NCI-H460 (cell line): ENCODE measurements at regions not wholly inside any gene's neighbourhood (a gene's known extent, or its start where the extent isn't known, plus 50 kb on each side); places are given as distances from the start of the nearest gene placed in this dataset.
"Not testable (repeated sequence)": the region's sequence is repeated elsewhere in the genome, so short reads cannot be mapped to it uniquely, and the experiment has no call there.

ENCODE experiments used
- DNase-seq: peaks from one replicate; pipeline ENCODE4 v3.0.0-alpha.2; 2016; ENCODE audit warnings: low read depth; ENCODE audit errors: extremely low read depth

DNA sequence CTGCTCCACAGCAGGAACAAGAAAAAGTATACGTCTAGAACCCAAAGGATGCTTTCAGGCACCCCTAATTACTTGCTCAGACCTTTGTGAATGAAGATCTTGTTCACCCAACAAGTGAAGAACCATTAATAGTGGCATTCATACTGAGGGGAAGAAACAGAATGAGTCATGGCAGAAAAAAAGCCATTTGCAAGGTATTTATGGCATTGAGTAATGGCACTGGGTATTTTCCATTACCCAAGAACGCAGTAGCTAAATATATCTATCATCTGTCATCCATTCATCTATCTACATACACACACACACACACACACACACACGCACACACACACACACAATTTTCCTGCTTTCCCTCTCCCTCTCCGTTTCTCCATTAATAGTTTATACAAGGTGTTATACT, 56.4 kb upstream of the XIRP2 start:
- no peak for DNase-seq

DNA sequence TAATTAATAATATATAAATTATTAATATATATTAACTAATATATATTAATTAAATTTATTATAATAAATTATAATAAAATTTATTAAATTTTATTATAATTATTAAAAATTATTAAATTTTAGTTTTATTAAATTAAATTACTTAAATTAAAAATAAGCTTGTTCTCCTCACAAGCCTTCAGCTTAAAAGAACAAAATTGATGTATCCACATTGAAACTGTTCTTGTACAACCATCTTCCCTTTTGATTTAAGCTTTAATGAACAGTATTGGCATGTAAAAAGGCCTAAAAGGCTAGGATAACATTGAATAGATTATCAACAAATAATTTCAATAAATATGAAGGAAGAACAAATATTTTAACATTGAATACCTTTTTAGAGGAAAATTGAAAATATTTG, 62.4 kb upstream of the XIRP2 start:
- no peak for DNase-seq

DNA sequence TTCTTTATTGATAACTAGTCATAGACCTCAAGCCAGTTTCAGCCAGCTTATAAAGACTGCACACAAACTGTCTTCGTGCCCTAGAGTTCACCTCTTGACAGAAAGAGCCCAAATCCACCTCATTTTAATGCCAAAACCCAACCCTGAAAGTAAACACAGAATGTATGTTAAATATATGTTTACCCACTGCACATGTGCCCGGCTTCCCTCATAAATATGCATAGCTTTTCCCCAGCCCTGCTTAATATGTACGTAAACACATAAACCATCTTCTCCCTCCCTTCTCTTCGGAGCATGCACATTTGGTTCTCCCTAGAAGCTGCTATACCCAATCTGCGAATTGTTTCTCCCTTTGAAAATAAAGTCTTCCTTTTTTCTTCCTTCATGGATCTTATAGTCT, 73.9 kb upstream of the XIRP2 start:
- DNase-seq = no peak

DNA sequence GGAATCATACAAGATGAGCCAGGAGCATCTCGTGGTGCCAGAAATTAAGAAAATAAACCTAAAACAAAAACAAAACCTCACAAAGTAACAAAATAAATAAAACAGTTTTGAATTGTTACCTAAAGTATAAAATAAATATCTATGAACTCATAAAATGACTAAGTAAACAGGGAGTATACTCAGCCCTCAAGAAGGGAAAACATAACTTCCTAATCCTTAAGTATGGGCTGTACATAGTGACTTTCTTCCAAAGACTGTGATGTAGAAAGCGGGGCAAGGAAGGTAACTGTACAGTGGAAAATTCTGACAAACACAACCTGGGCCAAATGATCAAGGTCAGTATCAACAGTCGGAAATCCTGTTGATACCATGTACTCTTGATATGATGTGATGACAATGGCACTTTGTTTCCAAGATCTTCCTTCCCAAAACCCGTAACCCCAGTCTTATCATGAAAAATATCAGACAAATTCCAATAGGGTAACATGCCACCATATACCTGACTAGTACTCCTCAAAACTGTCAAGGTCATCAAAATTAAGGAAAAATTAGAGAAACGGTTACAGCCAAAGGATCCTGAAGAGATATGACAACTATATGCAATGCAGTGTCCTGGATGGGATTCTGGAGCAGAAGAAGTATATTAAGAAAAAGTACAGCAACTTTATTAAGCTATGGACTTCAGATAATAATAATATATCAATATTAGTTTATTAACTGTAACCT, 76.0 kb upstream of the XIRP2 start:
- DNase-seq = no peak

DNA sequence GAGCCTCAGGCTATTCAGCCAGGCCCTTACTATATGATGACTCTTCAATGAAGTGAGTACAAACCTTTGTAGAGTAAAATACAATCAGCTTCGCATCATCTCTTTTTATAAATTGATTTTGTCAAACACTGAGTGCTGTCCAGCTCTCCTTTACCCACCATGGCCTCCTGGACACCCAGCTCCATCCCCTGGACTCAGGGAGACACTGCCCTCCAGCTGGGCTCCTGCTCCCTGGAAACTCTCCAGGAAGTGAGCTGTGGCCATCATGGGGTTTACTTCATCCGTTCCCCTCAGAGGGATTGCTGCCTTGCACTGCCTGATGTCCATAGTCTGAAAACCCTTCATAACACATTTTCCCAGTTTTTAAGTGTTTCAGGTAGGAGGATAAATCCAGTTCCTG, 82.5 kb upstream of the XIRP2 start:
- DNase-seq = no peak

DNA sequence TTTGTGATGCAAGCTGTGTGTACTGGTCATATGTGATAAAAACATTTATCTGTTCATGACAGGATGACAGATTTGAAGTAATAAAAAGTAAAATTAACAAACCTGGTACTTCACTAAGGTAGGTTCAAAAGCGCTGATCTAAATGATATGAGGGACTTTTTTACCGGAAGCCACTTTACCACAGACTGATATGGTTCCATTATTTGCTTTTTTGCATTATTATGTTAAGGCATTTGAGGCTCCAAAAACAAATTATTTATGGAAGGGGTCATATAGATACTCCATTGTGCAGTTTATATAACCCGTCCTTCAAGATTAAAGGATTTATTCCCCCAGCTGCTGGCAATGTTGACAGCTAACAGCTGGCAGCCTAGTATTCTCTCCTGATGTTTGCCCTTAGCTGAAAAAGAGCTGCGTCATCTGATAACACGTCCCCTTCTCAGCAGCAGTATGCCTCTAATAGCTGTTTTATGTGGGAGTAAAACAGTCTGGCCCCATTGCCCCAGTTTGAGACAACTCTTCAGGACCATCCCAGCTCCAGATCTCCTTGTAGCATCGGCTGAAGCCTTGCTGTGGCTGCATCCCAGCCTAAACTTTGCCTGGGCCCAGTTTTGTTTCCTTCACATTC, 84.8 kb upstream of the XIRP2 start:
- no peak for DNase-seq

DNA sequence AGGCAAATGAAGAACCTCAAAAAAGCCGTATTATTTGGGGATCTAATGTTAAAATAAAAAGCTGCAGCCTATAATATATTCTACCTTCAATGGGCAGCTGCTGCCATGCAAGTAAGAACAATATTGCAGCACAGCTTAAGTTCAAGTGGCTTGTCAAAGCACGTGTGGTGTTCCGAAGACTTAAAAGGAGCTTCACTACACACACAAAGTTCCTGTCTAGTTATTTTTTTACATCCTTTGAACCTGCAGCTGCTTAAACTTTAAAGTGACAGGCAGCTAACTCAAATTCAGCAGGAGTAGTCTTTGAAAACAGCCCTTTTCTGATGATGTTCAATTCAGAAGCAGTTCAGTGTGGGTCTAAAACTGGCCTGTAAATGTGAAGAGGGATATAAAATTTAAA, 85.8 kb upstream of the XIRP2 start:
- no peak for DNase-seq

DNA sequence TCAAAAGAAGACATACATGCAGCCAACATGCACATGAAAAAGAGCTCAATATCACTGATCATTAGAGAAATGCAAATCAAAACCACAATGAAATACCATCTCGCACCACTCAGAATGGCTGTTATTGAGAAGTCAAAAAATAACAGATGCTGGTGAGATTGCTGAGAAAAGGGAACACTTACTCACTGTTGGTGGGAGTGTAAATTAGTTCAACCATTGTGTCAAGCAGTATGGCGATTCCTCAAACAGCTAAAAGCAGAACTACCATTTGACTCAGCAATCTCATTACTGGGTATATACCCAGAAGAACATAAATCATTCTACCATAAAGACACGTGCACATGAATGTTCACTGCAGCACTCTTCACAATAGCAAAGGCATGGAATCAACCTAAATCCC, 95.5 kb upstream of the XIRP2 start:
- no peak for DNase-seq

DNA sequence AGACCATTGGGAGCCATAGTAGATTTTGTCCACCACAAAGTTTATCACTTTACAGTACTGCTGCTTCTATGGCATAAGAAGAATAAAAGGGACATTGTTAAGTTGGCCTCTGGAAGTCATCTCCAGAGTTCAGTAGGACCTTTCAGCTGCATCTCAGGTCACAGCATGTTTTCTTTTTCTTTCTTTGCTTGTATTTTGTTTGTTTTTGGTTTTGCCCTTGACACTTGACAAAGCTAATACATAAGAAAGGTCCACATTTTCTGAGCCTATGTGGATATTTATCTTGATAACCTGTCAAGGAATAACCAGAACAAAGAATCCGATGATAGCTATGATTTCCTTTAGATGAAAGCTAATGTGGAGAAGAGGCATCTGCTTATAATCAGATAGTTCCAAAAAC, 101.6 kb upstream of the XIRP2 start:
- DNase-seq = no peak

DNA sequence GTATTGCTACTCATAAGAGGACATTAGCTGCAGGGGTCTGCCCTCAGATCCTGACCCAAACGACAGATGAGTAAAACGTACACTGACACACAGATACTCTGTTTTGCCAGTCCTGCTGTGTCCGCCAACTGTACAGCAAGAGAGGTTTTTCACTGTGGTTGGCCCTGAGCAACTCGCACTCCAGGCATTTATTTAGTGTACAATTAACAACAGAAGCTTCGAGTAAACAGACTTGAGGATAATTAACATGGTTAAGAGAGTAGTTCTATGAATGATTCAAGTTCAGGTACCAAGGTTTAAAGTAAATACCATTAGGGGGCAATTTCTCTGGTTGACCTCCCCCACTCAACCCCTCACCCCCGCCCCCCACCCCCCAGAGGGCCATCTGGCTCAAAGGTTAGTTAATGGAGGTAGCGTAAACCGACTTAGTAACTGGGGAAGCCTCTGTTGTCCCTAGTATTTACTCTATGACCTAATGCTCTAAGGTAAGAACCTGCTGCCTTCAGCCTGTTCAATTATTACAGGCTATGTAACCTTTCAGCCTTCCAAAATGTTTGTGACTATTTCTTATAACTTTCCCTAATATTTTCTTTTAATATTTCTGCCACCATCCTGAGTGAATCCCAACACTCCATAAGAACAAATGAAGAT, 103.9 kb upstream of the XIRP2 start:
- DNase-seq = no peak

DNA sequence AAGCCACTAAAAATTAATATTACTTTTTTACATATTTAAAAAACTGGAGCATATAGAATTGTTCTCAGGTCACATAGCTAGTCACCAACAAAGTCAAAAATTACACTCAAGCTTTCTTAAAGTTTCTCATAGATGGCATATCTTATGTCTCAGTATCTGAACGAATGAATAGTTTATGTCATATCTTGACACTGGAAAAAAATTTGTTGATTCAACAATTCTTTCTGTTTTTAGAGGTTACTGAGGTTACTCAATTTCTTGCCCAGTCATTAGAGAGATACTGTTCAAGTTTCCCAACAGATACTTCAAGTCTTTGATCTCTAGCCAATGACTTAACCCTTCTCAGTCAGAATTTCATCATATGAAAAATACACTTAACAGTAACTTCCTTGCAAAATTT, 113.1 kb upstream of the XIRP2 start:
- DNase-seq = no peak

DNA sequence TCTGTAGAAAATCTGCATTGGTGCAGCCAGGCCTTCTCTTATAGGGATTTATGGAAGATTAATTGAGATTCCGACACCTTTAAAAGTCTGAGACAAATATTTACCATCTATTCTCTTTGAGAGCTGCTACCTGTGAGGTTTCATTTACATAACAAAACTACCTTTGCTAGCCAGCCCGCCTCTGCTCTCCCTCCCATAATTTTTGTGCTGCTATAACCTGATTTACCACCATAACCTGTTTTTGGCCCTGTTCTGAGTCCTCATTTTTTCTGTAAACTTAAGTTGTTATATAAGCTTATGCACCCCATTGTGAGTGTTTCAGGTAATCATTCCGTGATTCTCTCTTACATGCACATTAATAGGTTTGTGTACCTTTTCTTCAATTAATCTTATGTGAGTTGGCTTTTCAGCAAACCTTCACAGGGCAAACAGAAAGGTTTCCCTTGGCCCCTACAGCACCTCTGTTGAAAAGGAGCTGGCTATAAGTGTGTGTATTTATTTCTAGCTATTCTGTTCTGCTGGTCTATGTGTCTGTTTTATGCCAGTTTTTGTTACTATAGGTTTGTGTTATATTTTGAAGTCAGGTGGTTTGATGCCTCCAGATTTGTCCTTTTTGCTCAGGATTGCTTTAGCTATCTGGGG, 114.9 kb upstream of the XIRP2 start:
- no peak for DNase-seq

DNA sequence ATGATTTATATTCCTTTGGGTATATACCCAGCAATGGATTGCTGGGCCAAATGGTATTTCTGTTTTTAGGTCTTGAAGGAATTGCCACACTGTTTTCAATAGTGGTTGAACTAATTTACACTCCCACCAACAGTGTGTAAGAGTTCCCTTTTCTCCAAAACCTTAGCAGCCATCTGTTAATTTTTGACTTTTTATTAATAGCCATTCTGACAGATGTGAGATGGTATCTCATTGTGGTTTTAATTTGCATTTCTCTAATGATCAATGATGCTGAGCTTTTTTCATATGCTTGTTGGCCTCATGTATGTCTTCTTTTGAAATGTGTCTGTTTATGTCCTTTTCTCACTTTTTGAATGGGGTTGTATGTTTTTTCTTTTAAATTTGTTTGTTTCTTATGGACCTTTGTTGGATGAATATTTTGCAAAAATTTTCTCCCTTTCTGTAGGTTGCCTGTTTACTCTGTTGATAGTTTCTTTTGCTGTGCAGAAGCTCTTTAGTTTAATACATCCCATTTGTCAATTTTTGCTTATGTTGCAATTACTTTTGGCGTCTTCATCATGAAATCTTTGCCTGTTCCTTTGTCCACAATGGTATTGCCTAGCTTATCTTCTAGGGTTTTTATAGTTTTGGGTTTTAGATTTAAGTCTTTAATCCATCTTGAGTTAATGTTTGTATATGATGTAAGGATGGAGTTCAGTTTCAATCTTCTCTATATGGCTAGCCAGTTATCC, 119.7 kb upstream of the XIRP2 start:
- no peak for DNase-seq

DNA sequence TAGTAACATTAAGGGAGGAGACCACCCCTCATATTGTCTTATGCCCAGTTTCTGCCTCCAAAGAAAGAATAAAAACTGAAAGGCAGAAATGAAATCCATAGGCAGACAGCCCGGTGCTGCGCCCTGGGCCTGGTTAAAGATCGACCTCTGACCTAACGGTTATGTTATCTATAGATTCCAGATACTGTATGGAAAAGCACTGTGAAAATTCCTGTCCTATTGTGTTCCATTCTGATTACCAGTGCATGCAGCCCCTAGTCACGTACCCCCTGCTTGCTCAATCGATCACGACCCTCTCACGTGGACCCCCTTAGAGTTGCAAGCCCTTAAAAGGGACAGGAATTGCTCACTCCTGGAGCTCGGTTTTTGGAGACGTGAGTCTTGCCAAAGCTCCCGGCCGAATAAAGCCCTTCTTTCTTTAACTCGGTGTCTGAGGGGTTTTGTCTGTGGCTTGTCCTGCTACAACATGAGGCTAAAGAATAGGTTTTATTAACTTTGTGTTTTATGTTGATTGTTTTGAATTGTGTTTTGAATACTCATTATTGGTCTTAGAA, 121.4 kb upstream of the XIRP2 start:
- DNase-seq = not testable (repeated sequence)

DNA sequence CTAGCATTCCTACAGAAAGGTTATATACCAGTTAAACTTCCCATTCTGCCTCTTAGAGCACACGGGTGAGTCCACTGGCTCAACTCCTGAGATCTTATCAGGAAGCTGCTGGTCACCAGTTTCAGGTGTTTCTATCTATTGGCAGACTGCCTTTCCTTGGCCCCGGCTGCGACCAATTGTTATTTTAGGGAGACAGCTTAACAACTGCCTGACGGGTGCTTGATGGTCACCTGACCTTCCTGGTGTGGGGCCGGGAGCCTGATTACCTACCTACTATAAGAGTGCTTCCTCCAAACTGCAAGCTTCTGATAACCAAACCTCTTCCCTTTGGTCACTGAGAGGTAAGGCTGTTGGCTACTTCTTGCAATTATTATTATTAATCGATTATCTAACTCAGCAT, 122.1 kb upstream of the XIRP2 start:
- no peak for DNase-seq

DNA sequence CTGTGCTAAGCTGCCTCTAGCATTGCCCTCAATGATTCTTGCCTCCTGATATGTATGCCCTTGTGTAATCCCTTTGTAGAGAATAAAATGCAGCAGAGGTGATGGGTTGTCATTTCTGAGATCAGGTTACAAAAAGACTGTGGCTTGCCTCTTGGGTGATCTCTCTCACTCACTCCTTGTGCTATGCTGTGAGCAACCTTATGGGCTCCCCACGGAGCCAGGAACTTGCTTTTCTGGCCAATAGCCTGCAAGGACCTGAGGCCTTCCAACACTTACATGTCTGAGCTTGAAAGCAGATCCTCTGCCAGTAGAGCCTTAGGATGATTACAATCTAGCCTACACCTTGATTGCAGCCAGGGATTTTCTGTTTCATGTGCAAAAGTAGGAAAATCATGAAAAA, 123.1 kb upstream of the XIRP2 start:
- DNase-seq = no peak

DNA sequence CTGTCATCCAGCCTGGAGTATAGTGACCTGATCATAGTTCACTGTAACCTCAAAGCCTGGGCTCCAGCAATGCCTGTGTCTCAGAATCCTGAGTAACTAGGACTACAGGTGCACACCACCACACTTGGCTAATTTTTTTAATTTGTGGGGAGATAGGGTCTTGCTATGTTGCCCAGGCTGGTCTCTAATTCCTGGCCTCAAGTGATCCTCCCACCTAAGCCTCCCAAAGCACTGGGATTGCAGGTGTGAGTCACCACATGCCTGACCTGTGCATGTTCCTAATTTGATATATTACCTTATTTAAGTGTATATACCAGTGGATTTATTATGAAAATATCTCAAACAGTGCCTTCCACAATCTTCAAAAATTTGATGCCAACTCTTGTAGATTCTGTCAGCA, 123.6 kb upstream of the XIRP2 start:
- no peak for DNase-seq

DNA sequence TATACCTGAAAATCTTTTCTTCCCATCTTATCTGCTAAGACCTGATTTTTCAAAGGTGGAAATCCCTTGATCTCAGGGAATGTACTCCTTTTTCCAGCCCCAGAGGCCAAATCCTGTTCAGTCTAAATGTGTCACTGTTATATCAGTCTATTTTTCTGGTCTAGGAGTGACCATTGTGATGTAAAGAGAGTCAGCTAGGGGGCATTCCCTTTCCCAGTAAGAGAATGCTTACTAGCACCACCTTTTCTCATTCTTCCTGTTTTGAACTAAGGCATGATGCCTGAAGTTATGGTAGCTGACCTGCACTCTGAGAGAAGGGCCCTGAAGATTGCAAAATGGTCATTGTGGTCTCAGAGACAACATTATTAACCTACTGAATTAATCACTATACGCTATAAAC, 124.1 kb upstream of the XIRP2 start:
- no peak for DNase-seq

DNA sequence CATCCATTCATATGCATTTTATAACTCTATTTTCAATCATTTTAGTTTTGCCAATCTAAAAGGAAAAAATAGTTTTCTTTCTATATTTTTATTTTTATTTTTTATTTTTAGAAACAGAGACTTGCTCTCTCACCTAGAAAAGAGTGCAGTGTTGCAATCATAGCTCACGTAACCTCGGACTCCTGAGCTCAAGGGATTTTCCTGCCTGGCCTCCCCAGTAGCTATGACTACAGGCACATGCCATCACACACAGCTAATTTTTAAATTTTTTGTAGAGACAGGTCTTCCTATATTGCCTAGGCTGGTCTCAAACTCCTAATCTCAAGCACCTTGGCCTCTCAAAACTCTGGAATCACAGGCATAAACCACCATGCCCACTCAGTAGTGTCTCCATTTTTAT, 125.5 kb upstream of the XIRP2 start:
- DNase-seq = no peak

DNA sequence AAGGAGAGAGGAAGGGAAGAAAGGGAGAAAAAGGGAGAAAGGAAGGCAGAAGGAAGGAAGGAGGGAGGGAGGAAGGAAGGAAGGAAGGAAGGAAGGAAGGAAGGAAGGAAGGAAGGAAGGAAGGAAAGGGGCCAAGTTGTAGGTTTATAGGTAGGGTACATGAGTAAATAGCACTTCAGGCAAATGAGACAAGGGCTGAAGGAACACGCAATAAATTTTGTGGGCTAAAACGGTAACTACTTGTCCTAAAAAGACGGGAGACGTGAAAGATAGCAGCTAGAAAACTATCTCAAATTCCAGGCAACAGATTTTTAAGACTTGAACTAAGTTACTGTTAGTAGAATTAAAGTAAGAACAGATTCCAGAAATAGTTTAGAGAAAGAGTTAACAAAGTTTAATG, 129.3 kb upstream of the XIRP2 start:
- no peak for DNase-seq

DNA sequence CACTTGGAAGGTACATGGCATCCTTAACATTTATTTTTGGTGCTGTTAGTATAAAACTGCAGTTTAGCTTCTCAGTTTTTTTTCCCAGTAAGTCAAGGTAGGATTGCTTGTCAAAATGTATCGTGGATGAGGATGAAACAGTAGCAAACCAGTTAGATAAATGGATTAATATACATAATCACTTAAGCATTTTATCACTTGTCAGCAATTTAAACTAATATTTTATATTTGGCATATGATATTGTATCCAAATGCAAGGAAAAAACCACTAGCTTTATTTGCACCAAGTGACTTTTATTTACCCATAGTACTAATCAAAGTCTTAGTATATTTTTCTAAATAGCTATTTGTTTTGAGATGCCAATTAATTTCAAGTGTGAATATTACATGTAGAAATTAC, 137.7 kb upstream of the XIRP2 start:
- DNase-seq = no peak
